Uterus (tissue), 3 donors: ENCODE measurements at regions not wholly inside any gene's neighbourhood (a gene's known extent, or its start where the extent isn't known, plus 50 kb on each side); places are given as distances from the start of the nearest gene placed in this dataset.

Experiments used
- DNase-seq, 2 donors: peaks; one replicate each; pipeline ENCODE4 v3.0.0-alpha.2; 2019 to 2020
- H3K27ac ChIP-seq, 2 donors: fragments of 200-600 bp; sonication (generic); 1 replicate in 1 of 2; 2 replicates in 1 of 2; pipeline ENCODE4 v1.5.1; 2016 to 2018
- H3K27me3 ChIP-seq, 2 donors: fragments of 200-600 bp; sonication (generic); one replicate each; pipeline ENCODE4 v1.5.1; 2018 to 2019; ENCODE audit warnings: control low read depth in 1 of 2
- H3K36me3 ChIP-seq, 2 donors: fragments of 200-600 bp; sonication (generic); one replicate each; pipeline ENCODE4 v1.5.1; 2019; ENCODE audit warnings: control low read depth in 1 of 2
- H3K4me1 ChIP-seq, 2 donors: fragments of 200-600 bp; sonication (generic); one replicate each; pipeline ENCODE4 v1.5.1; 2018 to 2019; ENCODE audit warnings: control low read depth in 1 of 2
- H3K4me3 ChIP-seq, 2 donors: fragments of 200-600 bp; sonication (generic); 1 replicate in 1 of 2; 2 replicates in 1 of 2; pipeline ENCODE4 v1.5.1; 2018 to 2019; ENCODE audit warnings: mild to moderate bottlenecking in 1 of 2
- H3K9me3 ChIP-seq, 2 donors: fragments of 200-600 bp; sonication (generic); one replicate each; pipeline ENCODE4 v1.5.1; 2019; ENCODE audit warnings: control low read depth in 1 of 2
- CTCF ChIP-seq, 4 experiments: fragments of 200-600 bp in 2 of 4; fragments of 450-650 bp in 2 of 4; sonication (generic) in 2 of 4; IDR thresholded peaks; one replicate each; pipeline ENCODE4 v1.5.1; 2016 to 2019; ENCODE audit warnings: antibody characterized with exemption in 4 of 4, mild to moderate bottlenecking in 2 of 4, moderate library complexity in 1 of 4
- POLR2A ChIP-seq, 2 donors: fragments of 450-650 bp; IDR thresholded peaks; one replicate each; pipeline ENCODE4 v1.6.1; 2016; ENCODE audit warnings: antibody characterized with exemption in 2 of 2, mild to moderate bottlenecking in 1 of 2, moderate library complexity in 1 of 2
- intact Hi-C: fragments of 100-400 bp; cut with DNase I; formaldehyde crosslinking; loops from one replicate; pipeline ENCODE4 v1.15.1; 2023; ENCODE audit warnings: low total_unique reads
- donor health status: DM: yes; HTN: yes; CAD: no.

DNA sequence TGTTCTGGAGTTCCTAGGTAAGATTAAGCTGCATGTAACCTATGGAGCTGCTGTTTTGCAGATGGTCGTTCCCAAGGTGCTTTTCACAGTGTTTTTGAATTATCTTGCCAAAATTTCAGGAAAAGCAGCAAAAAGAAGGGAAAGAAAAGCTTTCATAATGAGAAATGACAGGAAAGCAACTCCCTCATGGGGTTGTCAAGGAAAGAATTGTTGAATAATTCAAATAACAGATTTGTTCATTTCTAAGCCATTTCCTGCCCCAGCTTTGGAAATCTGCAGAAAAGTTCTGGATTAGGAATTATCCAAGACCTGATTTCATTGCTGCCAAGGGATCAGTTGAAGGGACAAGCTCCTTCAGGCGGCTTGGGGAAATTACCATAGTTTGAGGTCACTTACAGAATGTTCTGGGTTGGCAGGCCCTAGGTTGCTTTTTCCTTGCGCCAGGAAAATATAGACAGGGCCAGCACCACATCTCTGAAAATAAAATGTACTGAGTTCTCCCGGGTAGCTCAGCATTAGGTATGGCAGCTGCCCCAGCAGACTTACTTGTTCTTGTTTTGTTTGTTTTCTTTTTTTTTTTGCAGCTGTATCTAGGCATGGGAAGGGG lies 354.7 kb downstream of the STIM2 start:
- Histone ChIP-seq H3K27me3 (no peaks in the 10 kb centered on the region), H3K9me3 (no peaks in the 10 kb centered on the region), H3K27ac (no peak overlapping the region), H3K4me3 (no peak overlapping the region), H3K36me3 (no peaks in the 10 kb centered on the region), H3K4me1 (no peaks in the 10 kb centered on the region)
- no peak for TF ChIP-seq POLR2A (IDR thresholded peaks at IDR 0.05)
- TF ChIP-seq CTCF (IDR thresholded peaks at IDR 0.05) = no peak
- DNase-seq = no peak
- intact Hi-C loops = no loop called here

DNA sequence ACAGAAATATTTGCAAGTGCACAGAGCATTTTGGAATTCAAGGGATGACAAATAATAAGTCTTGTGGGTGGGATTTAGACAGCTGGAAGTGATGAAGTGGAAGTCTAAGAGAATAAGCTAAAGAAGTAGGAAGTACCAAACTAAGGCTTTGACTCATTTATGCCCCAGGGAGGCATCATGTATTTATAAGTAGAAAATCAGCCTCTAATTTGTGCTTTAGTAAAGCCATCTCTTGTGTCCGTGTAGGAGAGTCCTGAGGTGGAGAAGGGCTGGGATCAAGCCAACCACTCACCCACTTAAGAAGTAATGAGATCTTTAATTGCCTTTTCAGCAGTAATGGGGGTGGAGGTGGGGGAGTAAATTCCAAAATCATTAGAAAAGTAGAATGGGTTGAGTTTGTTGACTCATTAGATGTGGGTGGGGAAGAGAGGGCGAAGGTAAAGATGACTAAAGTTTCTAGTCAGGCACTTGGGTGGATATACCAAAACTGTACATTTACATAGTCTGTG lies 356.7 kb downstream of the STIM2 start:
- H3K4me1 ChIP-seq = no peaks in the 10 kb centered on the region
- H3K36me3 ChIP-seq = no peaks in the 10 kb centered on the region
- no peaks in the 10 kb centered on the region for H3K9me3 ChIP-seq
- H3K27me3 ChIP-seq = no peaks in the 10 kb centered on the region
- H3K27ac ChIP-seq = no peak overlapping the region
- H3K4me3 ChIP-seq = no peak overlapping the region
- TF ChIP-seq CTCF (IDR thresholded peaks at IDR 0.05) (no peak), POLR2A (IDR thresholded peaks at IDR 0.05) (no peak)
- DNase-seq = no peak
- intact Hi-C loops = no loop called here

GRCh38 chr4:27218013-27218412 lies 357.4 kb downstream of the STIM2 start:
- Histone ChIP-seq H3K4me1 (no peaks in the 10 kb centered on the region), H3K27me3 (no peaks in the 10 kb centered on the region), H3K9me3 (no peaks in the 10 kb centered on the region), H3K4me3 (no peak overlapping the region), H3K27ac (no peak overlapping the region), H3K36me3 (no peaks in the 10 kb centered on the region)
- intact Hi-C loops = no loop called here
- no peak for DNase-seq
- no peak for TF ChIP-seq CTCF (IDR thresholded peaks at IDR 0.05)
- no peak for TF ChIP-seq POLR2A (IDR thresholded peaks at IDR 0.05)

- TF ChIP-seq CTCF (IDR thresholded peaks at IDR 0.05) (no peak), POLR2A (IDR thresholded peaks at IDR 0.05) (no peak)
- intact Hi-C loops = no loop called here
- Histone ChIP-seq H3K4me3 (no peak overlapping the region), H3K36me3 (no peaks in the 10 kb centered on the region), H3K9me3 (no peaks in the 10 kb centered on the region), H3K27me3 (no peaks in the 10 kb centered on the region), H3K4me1 (no peaks in the 10 kb centered on the region), H3K27ac (no peak overlapping the region)
- no peak for DNase-seq
These were observed 362.7 kb downstream of the STIM2 start for GRCh38 chr4:27223326-27223725.

- intact Hi-C loops = no loop called here
- H3K9me3 ChIP-seq = no peaks in the 10 kb centered on the region
- no peaks in the 10 kb centered on the region for H3K27me3 ChIP-seq
- no peaks in the 10 kb centered on the region for H3K36me3 ChIP-seq
- no peak for DNase-seq
- no peak for TF ChIP-seq CTCF (IDR thresholded peaks at IDR 0.05)
- no peak for TF ChIP-seq POLR2A (IDR thresholded peaks at IDR 0.05)
- H3K27ac ChIP-seq = no peak overlapping the region
- H3K4me1 ChIP-seq = no peaks in the 10 kb centered on the region
- no peak overlapping the region for H3K4me3 ChIP-seq
These were observed 372.9 kb downstream of the STIM2 start for GRCh38 chr4:27233531-27233930.
